ENCODE measurements at regions not wholly inside any gene's neighbourhood (a gene's known extent, or its start where the extent isn't known, plus 50 kb on each side); places are given as distances from the start of the nearest gene placed in this dataset.

- DNase-seq (ENCODE audit: low spot score), result no peak
- no peak for ATAC-seq (ENCODE audit: insufficient number of reproducible peaks, low FRiP score, low read depth)
- Histone ChIP-seq H3K9me3 (no peaks in the 10 kb centered on the region), H3K36me3 (no peaks in the 10 kb centered on the region), H3K27ac (no peak overlapping the region), H3K4me1 (ENCODE audit: control insufficient read depth in 1 of 2, low read depth in 2 of 2) (no peaks in the 10 kb centered on the region), H3K4me3 (no peak overlapping the region), H3K27me3 (replicated peaks; ENCODE audit: insufficient read depth) (no peaks in the 10 kb centered on the region)
- no peak for TF ChIP-seq CTCF (IDR thresholded peaks at IDR 0.05)
Observed at GRCh38 chr15:101590785-101591184, 61.4 kb downstream of the TM2D3 start.

- Histone ChIP-seq H3K4me3 (no peak overlapping the region), H3K4me1 (ENCODE audit: control insufficient read depth in 1 of 2, low read depth in 2 of 2) (no peaks in the 10 kb centered on the region), H3K27me3 (replicated peaks; ENCODE audit: insufficient read depth) (no peaks in the 10 kb centered on the region), H3K9me3 (peaks cover 5% of the 10 kb centered on the region), H3K36me3 (no peaks in the 10 kb centered on the region), H3K27ac (no peak overlapping the region)
- no peak for TF ChIP-seq CTCF (IDR thresholded peaks at IDR 0.05)
- ATAC-seq (ENCODE audit: insufficient number of reproducible peaks, low FRiP score, low read depth) (no peak), DNase-seq (ENCODE audit: low spot score) (no peak)
Observed at GRCh38 chr15:101583284-101583683, 68.9 kb downstream of the TM2D3 start.

- TF ChIP-seq CTCF (IDR thresholded peaks at IDR 0.05), result no peak
- no peaks in the 10 kb centered on the region for H3K4me1 ChIP-seq (ENCODE audit: control insufficient read depth in 1 of 2, low read depth in 2 of 2)
- no peak for DNase-seq (ENCODE audit: low spot score)
Observed at GRCh38 chr15:101580431-101580830, 71.8 kb downstream of the TM2D3 start.

GRCh38 chr15:101579631-101580163 lies 72.5 kb downstream of the TM2D3 start:
- no peak for TF ChIP-seq CTCF (IDR thresholded peaks at IDR 0.05)
- Histone ChIP-seq H3K4me1 (ENCODE audit: control insufficient read depth in 1 of 2, low read depth in 2 of 2) (no peaks in the 10 kb centered on the region), H3K4me3 (no peak overlapping the region), H3K36me3 (no peaks in the 10 kb centered on the region), H3K27ac (no peak overlapping the region), H3K27me3 (replicated peaks; ENCODE audit: insufficient read depth) (no peaks in the 10 kb centered on the region), H3K9me3 (peaks cover 5% of the 10 kb centered on the region)
- DNase-seq (ENCODE audit: low spot score) (no peak), ATAC-seq (ENCODE audit: insufficient number of reproducible peaks, low FRiP score, low read depth) (no peak)

More at GRCh38 chr15:101580431-101580830, 71.8 kb downstream of the TM2D3 start:
- no peak overlapping the region for H3K27ac ChIP-seq
- peaks cover 5% of the 10 kb centered on the region for H3K9me3 ChIP-seq
- no peaks in the 10 kb centered on the region for H3K36me3 ChIP-seq
- H3K27me3 ChIP-seq (replicated peaks; ENCODE audit: insufficient read depth), result no peaks in the 10 kb centered on the region
- no peak for ATAC-seq (ENCODE audit: insufficient number of reproducible peaks, low FRiP score, low read depth)
- no peak overlapping the region for H3K4me3 ChIP-seq

- Histone ChIP-seq H3K27me3 (replicated peaks; ENCODE audit: insufficient read depth) (no peaks in the 10 kb centered on the region), H3K36me3 (no peaks in the 10 kb centered on the region), H3K9me3 (peaks cover 2% of the 10 kb centered on the region), H3K4me3 (no peak overlapping the region), H3K27ac (no peak overlapping the region), H3K4me1 (ENCODE audit: control insufficient read depth in 1 of 2, low read depth in 2 of 2) (no peaks in the 10 kb centered on the region)
- TF ChIP-seq CTCF (IDR thresholded peaks at IDR 0.05), result no peak
- DNase-seq (ENCODE audit: low spot score) (no peak), ATAC-seq (ENCODE audit: insufficient number of reproducible peaks, low FRiP score, low read depth) (no peak)
Observed at GRCh38 chr15:101578443-101578894, 73.7 kb downstream of the TM2D3 start.

All from thoracic aorta (tissue), 2 donors.